ENCODE measurements at regions not wholly inside any gene's neighbourhood (a gene's known extent, or its start where the extent isn't known, plus 50 kb on each side); places are given as distances from the start of the nearest gene placed in this dataset.
A peak's percentile ranks its signal among the peaks of the same experiment; 100 is the strongest.

DNA sequence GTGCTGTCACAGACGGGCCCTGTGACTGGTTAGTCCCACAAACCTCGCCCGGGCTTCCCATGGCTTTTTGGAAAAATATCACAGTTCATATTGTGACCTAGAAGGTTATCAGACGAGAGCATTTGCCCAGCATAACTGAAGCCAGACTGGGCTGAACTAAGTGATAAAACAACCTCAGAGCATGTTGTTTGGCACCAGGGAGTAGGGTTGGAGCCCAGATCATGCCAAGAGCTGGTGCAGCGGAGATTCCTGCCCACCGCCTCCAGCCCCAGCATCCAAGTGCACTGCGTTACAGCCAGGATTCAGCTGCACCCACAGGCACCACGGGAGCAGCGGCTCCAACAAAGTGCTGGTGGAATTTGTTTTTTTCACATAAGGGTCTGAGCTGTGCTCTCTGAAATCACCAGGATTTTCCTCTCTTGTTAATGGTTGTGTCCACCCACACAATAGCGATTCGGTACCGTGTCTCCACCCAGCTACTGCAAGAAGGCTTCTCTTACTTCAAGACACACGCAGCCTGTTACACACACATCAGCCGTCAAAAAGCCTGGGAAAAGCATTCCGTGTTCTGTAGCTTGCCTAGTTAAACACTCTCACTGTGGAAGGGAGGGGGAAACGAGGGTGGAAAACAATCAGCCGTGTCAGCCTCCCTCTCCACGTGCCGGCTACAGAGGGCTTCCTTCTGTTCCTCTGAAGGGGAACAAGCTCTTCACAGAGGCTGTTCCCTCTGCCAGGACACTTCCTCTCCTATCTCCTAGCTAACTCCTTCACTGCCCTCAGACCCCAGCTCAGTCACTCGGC, 273.8 kb downstream of the C16orf95 start:
- H3K4me3 ChIP-seq (ENCODE audit: low read depth, low read length): no peak overlapping the region
- H3K36me3 ChIP-seq (ENCODE audit: control insufficient read depth, insufficient read depth, low read length): no peaks in the 10 kb centered on the region
- H3K27me3 ChIP-seq (ENCODE audit: control insufficient read depth, insufficient read depth, low read length): no peaks in the 10 kb centered on the region
- DNase-seq (ENCODE audit: low read depth) (no peak), FAIRE-seq (no peak)
- TF ChIP-seq, protein P1, sequence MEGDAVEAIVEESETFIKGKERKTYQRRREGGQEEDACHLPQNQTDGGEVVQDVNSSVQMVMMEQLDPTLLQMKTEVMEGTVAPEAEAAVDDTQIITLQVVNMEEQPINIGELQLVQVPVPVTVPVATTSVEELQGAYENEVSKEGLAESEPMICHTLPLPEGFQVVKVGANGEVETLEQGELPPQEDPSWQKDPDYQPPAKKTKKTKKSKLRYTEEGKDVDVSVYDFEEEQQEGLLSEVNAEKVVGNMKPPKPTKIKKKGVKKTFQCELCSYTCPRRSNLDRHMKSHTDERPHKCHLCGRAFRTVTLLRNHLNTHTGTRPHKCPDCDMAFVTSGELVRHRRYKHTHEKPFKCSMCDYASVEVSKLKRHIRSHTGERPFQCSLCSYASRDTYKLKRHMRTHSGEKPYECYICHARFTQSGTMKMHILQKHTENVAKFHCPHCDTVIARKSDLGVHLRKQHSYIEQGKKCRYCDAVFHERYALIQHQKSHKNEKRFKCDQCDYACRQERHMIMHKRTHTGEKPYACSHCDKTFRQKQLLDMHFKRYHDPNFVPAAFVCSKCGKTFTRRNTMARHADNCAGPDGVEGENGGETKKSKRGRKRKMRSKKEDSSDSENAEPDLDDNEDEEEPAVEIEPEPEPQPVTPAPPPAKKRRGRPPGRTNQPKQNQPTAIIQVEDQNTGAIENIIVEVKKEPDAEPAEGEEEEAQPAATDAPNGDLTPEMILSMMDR (IDR thresholded peaks at IDR 0.05; ENCODE audit: insufficient read depth, low read length, severe bottlenecking): no peak

DNA sequence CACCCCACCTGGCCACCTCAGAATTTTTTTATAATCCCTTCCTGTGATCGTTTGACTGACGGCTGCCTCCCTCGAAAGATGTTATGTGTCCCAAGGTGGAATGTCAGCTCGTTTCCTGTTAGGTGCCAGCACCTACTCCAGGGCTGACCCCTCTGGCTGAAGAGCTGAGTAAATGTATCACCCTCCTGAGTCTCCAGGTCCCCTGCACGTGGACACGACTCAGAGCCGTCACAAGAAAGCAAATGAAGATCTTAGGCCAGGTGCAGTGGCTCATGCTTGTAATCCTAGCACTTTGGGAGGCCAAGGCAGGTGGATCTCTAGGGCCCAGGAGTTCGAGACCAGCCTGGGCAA, 273.2 kb downstream of the C16orf95 start:
- DNase-seq (ENCODE audit: low read depth) (no peak), FAIRE-seq (no peak)
- TF ChIP-seq, protein P1 (IDR thresholded peaks at IDR 0.05; ENCODE audit: insufficient read depth, low read length, severe bottlenecking): no peak
- Histone ChIP-seq H3K36me3 (ENCODE audit: control insufficient read depth, insufficient read depth, low read length) (no peaks in the 10 kb centered on the region), H3K4me3 (ENCODE audit: low read depth, low read length) (no peak overlapping the region), H3K27me3 (ENCODE audit: control insufficient read depth, insufficient read depth, low read length) (no peaks in the 10 kb centered on the region)

DNA sequence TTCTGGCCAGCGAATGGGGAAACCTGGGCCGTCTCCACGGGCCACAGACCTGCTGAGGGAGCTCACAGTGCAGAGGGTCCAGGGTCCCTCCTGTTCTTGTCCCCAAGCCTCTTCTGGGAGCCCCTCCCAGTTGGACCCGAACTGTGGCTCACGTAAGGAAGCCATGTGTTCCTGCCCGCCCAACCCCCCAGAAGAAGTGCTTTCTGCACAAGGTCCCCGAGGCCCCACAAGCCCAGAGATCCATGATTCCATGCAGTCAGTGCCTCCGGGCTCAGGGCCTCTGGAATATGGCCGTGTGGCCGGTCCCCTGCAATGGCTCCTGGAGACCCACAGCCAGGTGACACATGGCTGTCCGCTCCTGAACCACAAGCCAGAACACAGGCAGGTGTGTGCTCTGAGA, 272.4 kb downstream of the C16orf95 start:
- H3K36me3 ChIP-seq (ENCODE audit: control insufficient read depth, insufficient read depth, low read length): no peaks in the 10 kb centered on the region
- FAIRE-seq (no peak), DNase-seq (ENCODE audit: low read depth) (no peak)
- H3K27me3 ChIP-seq (ENCODE audit: control insufficient read depth, insufficient read depth, low read length): no peaks in the 10 kb centered on the region
- H3K4me3 ChIP-seq (ENCODE audit: low read depth, low read length): no peak overlapping the region
- TF ChIP-seq, protein P1 (IDR thresholded peaks at IDR 0.05; ENCODE audit: insufficient read depth, low read length, severe bottlenecking): no peak

DNA sequence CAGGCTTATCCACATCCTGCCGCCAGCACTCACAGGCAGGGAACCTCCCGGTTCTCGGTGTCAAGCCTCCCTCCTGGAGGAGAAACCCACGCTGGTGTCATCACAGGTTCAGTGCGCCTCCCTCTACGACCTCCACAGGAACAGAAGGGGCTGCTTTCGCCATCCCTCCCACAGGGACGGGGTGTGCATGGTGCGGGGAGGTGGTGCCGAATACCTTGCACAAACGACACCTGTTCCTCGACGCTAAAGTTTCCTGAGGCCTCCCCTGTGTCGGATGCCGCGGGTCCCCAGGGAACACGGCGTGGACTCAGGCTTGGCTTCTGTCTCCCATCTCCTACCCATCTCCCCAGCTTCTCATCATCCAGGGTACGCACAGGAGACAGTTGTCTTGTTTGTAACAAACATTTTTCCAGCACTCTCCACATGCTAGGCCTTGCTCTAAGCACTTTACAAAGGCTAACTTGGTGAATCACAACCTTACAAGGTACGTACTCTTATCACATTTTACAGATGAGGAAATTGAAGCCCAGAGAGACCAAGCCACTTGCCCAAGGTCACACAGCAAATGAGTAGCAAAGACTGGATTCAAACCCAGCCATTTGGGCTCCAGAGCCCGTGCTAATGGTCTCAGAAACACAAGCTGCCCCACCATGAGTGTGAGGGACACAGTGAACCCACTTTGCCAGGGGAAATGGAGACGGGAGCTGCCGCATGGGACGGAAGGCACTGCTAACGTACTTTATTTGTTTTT, 271.6 kb downstream of the C16orf95 start:
- FAIRE-seq: no peak
- TF ChIP-seq, protein P1 (IDR thresholded peaks at IDR 0.05; ENCODE audit: insufficient read depth, low read length, severe bottlenecking): no peak

DNA sequence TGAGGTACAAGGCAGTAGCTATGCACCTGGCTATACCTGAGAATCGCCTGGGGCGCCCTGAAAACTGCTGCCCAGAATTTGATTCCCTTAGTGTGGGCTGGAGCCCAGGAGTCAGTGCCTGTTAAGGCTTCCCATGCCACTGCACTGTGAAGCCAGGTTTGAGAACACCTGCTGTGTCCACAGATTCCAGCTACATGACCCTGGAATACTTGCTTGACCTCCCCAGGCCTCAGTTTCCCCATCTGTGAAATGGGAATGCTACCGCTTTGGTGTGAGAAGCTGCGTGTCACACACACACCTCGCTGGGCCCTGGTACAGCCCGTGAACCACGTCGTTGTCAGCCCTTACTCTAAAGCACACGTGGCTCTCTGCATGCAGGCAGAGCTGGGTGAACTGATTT, 271.0 kb downstream of the C16orf95 start:
- H3K4me3 ChIP-seq (ENCODE audit: low read depth, low read length): no peak overlapping the region
- H3K27me3 ChIP-seq (ENCODE audit: control insufficient read depth, insufficient read depth, low read length): no peaks in the 10 kb centered on the region
- DNase-seq (ENCODE audit: low read depth) (no peak), FAIRE-seq (peak; percentile 13)
- TF ChIP-seq, protein P1 (IDR thresholded peaks at IDR 0.05; ENCODE audit: insufficient read depth, low read length, severe bottlenecking): no peak
- H3K36me3 ChIP-seq (ENCODE audit: control insufficient read depth, insufficient read depth, low read length): no peaks in the 10 kb centered on the region

More for the DNA sequence above, 271.6 kb downstream of the C16orf95 start:
- Histone ChIP-seq H3K27me3 (ENCODE audit: control insufficient read depth, insufficient read depth, low read length) (no peaks in the 10 kb centered on the region), H3K36me3 (ENCODE audit: control insufficient read depth, insufficient read depth, low read length) (no peaks in the 10 kb centered on the region), H3K4me3 (ENCODE audit: low read depth, low read length) (no peak overlapping the region)
- no peak for DNase-seq (ENCODE audit: low read depth)

Data from bronchial epithelial cell (primary cell).